CD4-positive, alpha-beta T cell treated with Interleukin-6 for 4 hours (primary cell): ENCODE measurements at regions not wholly inside any gene's neighbourhood (a gene's known extent, or its start where the extent isn't known, plus 50 kb on each side); places are given as distances from the start of the nearest gene placed in this dataset.

Experiments used
- DNase-seq: peaks from one replicate; pipeline ENCODE4 v3.0.0-alpha.2; 2020; ENCODE audit warnings: mixed read lengths

DNA sequence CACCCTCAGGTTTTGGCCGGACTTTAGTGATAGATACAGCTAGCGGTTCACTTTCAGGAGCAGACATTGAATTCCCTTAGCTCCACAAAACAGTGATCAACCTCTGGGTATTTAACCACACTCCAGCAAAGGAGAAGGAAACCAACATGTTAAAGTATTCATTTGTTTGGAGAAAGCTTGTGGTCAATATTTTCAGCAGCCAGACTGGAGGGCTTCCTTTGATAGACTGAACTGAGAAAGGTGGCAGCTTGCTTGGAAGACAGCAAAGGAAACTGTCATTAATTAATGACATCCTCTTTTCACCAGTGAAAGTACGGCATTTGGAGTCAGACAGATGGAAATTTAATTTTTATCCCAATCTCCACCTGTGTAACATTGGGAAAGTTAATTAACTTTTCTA lies 289.1 kb upstream of the CLNK start:
- DNase-seq = no peak

DNA sequence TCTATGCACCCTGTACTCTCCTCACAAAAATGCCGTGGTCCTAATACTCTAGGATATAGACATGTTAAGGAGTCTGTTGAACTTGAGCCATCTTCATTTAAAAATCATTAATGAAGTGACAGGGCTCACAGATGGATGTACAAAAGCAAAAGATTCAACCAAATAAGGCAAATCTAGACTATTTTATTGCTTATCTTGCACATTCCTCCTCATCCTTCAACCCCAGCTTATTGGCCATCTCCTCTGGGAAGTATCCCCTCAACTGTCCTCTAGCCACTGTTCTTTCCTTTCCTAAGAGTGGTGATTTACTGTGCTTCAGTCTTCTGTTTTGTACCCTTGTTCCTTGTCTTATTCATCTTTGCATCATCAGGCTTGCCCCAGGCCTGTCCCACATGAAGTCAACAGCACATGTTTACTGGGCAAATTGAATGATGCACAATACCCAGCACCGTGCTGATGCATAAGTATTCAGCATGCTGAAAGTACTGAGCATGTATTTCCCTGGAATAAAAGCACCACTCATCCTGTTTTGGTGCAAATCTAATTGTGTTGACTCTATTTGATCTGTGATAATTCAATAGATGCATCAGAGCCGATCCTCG lies 287.3 kb upstream of the CLNK start:
- DNase-seq = no peak

DNA sequence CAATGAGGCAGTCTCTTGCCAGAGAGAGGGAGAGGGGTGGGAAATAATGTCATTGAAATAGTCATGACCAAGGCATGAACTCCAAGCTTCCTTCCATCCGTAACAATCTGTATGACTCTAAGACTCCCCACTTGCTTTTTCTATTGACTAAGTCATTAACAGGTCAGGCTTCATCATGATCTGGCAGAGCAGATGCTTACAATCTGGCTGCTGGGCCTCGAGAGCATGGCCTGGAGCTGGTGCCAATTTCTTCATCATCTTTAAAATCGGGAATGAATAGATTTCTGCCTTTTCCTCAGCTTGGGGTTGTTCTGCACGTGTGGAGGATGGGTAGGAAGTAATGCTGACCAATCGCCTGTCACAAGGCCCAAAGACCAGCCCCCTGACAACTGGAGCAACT lies 280.6 kb upstream of the CLNK start:
- no peak for DNase-seq

DNA sequence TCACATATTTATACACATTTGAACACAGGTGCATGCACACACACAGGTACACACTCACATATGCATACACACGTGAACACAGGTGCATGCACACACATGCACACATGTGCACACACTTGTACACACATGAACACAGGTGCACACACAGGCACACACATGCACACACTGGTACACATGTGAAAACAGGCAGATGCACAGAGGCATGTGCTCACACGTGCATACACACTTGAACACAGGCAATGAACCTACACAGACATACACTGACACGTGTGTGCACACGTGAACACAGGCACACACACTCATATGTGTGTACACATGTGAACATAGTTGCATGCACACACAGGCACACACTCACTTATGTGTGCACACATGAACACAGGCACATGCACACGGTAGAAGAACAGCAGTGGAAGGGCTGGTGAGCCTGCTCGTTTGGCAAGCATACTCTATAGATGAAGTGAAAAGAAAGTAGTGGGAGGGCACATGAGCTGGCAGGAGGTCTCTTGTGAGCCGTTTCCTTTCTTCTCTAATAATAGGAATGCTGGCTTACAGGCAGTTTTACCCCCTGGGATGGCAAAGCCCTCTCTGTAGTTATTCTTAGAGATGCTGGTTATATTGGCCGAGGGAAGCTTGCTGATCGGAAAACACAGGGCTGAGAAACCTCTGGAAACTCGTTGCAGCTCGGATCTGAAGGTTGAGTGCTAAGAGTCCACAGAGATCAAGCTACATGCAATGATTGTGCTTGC lies 279.6 kb upstream of the CLNK start:
- no peak for DNase-seq

DNA sequence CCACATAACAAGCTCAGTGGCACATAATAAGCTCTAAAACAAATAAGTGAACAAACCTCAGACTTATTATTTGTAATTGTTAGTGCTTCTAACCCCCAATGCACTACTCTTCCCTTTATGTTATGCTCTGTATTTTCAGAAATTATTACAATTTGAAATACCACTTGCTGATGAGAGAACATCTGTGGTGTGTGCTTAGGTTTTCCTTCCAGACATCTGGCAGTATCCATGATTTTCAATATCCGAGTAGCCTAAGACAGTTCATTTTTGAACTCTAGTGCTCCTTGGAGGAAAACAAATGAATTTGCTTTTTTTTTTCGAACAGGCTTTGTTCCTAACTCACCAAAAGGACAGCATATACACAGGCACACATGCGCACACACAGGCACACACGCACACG lies 278.7 kb upstream of the CLNK start:
- no peak for DNase-seq

DNA sequence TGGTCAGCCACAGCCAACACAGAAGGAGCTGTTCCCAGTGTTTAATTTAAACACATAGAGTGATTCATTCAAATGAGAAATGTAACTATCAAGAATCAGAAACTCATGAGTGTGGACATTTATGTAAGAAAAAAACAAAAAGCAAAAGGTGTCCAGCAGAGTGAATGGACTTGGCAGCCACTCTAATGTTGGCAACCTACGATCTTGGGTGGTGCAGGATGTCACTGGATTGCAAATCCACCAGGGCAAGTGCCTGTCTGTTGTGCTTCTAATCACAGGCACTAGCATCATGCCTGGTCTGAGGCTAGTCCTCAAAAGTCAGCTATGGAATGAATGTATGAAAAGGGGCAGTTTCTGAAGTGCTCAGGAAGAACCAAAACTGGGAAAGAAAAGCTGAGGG lies 277.7 kb upstream of the CLNK start:
- DNase-seq = no peak

DNA sequence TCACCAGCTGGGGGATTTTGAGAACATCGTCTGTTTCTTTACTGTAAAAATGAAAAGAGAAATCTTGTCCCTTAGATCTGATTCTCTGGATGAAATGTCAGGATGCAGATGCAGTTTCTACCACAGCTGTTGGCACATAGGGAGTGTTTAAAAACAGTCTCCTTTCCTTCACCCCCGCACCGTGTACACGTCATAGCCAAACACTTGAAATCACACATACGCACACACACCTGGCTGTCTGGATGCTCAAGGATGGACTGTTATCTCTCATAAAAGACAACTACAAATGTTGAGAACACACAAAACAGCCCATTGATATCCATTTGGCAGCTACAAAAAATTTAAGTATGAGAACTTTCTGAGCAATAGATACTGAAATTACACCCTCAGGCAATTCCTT lies 275.8 kb upstream of the CLNK start:
- no peak for DNase-seq

DNA sequence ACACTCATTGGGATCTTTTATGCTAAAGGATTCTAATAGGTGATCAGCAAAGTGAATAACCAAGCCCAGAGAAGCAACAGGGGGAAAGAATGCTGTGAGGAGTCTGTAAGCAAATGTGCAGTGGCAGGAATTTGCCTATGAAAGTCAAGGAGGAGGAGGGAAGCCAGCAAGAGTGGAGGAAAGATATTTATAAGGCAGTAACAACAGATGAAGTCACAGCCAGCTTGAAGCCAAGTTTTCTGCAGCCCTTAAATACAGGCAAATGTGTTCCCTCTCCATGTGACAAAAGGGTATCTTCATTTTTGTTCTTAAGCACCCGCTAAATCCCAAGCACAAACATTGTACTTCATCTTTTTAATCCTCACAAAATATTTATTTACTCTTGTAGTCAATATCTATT lies 275.0 kb upstream of the CLNK start:
- DNase-seq = no peak

DNA sequence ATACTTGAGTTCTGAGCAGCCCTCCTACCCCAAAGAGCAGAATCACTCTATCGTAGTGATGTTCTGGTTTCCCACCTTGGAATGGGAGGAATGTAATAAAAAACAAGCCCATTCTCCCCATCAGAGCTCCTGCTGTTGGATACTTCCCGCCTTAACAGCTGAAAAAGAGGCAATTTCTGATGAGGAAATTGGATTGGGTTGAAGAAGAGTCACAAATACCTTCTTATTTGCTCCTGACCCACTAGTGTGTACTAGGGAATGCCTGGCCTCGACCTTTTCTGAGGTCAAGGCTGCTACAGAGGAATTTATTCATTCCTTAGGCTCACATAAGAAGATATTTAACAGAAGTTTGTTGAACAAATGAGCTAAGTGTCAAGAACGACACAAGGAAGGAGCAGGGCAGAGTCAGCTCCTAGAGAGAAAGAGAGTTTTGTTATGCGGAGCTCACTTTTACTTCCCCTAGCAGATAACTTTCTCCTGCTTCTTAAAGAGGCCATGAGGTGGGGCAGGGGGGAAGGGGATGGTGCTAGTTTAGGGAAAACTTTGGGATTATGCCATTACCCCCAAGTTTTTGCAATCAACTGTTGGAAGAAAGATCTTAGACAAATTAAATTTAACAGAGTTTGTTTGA lies 273.8 kb upstream of the CLNK start:
- DNase-seq = no peak

DNA sequence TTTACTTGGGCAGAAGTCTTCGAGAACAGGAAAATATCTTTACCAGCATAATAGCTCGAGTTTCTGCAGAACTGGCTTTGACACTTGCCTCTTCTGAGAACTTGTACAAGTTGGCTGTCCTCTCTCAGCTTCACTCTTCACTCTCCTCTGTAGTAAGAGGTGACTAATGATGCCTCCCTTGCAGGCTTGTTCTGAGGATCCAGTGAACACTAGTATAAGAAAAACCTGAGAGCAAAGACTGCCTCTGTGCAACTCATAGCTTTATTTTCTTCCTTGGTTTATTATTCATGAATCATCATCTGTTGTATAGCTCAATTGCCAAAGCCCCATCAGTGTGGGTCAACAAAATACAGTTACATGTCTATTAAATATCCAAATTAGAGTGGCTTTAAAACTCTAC lies 266.7 kb upstream of the CLNK start:
- DNase-seq = no peak

DNA sequence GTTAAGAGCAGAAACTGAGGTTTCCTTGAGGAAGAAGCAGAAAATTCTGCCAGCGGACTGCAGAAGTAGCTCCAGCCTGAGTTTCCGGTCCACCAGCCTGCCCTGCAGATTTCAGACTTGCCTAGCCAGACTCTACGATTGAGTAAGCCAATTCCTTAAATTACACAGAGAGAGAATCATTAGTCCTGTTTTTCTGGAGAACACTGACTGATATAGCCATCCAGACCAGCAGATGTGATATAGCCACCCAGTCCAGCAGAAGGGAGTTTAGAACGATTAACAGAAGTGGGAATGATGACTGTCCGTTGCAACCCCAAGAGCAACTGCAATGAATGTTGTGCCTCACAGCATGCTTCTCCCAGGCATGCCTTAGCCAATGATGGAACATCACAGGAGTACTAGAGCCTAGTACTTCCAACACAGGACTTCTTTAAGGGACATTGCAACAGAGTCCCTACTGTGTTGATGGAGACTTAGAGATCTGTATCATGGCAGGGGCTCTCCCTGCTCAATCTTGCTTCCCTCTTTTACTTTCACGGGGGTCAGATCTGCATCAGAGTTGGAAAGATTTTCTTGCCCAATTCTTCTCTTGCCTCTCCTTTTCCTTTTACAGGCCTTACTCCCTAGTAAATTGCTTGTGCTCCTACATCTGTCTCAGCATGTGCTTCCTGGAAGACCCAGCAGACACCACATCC lies 264.6 kb upstream of the CLNK start:
- no peak for DNase-seq

DNA sequence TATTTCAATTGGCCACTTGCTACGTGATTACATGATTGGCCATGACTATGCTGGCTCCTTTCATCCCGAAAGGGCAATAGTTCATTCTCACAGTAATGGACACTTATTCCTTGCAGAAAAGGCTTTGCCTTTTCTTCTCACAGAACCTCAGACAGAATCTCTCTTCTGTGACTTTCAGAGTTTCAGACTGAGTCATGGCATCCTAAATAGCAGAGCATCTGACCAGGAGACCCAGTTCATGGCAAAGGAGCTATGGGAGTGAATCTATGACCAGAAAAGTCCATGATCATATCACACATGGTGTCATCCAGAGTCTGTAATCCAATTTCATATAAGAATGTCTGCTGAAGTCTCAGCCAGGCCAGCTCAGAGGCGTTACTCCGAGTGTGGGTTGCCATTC lies 263.3 kb upstream of the CLNK start:
- no peak for DNase-seq

DNA sequence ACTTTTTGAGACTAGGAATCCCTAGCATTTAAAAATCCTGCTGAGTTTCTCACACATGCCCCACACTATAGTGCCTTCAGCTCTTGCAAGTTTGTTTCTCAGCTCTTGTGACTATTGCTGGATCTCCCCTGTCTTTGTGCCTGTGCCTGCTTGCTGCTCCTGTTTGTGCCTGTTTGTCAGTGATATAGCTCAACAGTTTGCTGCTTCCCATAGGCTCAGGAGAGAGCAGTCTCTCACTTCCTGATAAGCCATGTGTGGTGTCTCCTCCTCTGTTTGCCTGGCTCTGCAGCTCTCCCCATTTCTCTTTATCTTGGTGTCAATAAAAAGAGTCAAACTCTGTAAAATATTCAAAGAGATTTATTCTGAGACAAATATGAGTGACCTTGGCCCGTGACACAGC lies 259.8 kb upstream of the CLNK start:
- DNase-seq = no peak

DNA sequence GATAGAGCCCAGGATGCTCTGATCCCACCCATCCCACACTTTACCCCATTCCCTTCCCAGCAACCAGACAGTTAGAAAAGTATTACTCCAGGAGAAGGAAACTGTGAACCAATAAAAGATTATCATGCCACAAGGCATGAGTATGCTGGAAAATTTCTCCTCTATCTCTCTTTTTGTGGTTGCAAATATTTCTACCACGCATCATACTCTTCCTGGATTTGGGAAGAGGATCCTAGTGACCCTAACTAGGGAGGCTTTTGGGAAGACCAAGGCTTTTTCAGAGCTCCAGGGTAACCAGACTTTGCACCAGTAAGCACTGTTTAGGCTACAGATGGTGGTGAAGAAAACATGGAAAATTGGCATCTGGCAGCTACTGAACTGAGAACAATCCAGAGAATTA lies 257.6 kb upstream of the CLNK start:
- no peak for DNase-seq

DNA sequence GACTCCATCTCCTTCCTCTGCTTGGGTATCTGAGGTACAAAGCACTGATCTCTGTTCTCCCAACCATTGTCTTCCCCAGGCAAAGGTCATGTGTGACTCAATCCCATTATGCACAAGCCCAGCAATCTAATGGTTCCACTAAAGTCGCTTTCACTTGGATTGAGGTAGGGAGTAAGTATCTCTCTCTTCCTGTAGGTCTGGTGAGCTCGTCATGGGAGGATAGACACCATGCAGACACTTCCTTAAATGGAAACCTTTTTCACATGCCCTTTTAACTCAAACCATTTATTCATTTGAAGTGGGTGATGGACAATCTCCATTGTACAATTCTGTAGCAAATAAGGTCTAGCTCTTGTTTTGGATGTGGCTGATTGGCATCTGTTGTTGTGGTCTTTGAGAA lies 245.2 kb upstream of the CLNK start:
- DNase-seq = no peak

DNA sequence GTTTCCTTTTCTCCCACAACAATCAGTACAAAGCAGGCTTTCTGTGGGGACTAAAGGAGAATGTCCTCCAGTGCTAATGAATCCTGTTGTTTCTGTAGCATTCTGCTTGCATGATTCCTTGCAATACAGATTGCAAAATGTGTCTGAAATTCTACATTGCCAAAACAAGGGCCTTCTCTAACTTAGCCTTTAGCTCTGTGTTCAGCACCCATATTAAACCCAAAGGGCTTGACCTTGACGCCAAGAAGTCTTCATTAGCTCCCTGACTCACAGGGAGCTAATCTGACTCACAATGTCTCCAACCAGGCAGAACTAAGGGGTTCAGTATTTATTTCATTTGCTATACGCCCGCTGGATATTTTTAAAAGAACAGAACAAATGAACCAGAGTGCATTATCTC lies 241.4 kb upstream of the CLNK start:
- DNase-seq = no peak

DNA sequence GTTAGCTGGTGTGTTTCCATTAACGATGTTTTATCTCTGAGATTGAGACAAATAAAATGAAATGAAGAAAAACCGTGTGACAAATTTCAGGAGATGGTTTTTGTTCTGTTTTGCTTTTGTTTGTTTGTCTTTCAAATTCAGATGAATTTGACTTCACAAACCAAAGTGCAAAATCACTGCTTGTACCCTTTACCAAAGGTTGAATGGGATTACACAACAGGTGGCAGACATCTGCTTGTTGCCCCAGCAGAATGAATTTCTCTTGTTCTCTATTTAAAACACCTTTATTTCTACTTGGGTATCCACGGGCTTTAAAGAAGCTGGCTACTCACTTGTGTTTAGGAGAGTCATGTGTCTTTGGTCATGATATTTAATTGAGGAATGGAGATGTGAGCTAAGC lies 239.7 kb upstream of the CLNK start:
- DNase-seq = no peak

DNA sequence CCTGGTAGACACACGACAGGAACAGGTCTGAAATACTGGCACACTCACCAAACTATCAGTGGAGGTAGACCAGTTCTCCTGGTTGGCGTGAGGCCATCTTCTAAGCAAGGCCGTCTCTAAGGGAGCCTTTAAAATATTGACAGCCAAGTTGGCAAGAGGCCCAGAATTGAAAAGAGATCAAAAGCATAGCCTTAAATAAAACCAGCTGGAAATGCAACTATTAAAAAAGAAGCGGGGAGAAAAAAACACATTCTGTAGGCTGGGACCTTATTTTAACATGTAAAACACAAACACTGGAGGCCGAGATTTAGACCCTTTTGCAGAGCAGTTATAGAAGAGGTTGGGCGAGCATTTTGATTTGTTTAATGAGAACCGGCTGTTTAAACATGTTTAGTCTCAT lies 233.0 kb upstream of the CLNK start:
- no peak for DNase-seq

DNA sequence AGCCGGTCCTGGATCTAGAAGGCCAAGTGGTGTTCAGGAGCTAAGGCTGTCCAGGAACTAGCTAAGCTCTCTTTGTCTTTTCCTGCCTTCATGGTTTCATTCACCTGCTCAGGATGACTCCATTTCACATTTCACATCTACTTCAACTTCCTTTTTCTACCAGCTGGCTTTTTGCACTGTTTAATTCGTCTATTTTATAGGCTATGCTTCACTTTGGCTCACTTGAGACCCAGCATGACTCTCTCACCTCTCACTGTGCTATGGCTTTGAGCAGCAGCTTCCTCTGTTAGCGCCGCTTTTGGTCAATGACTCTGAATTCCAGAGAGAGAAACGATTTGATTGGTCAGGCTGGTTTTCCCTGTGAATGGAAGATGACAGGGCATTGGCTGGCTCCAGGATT lies 213.5 kb upstream of the CLNK start:
- DNase-seq = no peak

DNA sequence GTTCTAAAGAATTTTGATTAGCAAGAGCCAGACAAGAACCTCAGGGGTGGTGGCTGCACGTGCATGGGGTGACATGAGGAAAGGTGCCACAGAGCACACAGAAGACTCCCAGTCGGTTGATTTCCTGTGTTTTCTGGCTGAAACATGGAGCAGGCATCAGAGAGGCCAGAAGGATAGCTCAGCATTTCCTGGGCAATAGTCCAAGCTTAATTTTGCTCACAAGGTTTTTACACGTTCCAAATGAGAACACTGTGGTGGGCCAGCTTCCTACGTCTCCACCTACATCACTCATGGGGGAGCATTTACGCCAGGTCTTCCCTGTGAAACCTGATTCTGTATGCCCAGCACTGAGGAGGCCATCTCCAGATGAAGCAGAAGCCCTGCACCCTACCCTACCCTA lies 212.5 kb upstream of the CLNK start:
- no peak for DNase-seq

DNA sequence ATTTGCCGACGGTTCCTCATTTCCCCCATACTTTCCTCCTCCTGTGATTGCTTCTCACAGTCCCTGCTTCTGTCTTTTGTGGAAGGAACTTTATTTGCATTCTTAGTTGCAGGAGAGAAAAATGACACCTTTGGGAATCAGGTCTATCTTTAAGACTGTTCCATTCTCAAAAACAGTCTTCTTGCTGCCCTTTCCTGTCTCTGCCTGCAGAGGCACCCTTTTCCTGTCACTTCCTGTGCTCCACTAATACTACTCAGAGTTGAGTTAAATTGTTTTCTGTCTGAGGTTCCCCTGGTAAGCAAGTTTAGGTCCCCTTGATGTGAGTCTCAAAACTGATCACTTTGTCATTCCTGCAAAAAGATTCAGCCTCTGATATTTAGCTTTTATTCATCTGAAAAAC lies 208.8 kb upstream of the CLNK start:
- DNase-seq = no peak

DNA sequence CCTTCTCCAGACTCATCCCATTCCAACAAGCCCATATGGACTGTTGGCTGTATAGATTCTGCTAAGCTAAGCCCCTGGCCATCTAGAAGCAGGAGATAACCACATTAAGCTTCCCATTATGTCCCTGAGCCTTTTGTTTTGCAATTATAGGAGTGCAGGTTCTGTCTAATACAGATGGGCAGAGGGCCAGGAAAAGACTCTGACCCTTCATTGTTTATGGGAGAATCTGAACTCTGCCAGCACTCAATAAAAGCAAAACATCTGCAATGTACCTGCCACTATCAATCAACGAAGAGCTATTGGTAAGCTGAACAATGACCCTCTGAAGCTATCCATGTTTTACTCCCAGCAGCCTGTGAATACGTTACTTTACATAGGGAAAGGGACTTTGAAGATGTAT lies 207.3 kb upstream of the CLNK start:
- no peak for DNase-seq

DNA sequence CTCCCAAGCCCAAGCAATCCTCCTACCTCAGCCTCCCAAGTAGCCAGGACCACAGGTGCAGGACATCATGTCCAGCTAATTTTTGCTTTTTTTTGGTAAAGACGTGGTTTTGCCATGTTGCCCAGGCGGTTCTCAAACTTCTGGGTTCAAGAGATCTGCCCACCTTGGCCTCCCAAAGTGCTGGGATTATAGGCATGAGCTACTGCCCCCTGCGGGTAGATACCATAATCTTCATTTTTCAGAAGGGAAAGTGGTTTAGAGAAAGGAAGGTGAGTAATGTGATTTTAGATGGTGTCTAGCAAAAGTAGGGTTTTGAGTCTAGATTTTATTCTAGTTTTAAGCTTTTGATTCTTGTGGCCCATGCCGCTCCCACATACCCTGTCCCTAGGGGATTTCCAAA lies 205.3 kb upstream of the CLNK start:
- DNase-seq = no peak
